ENCODE measurements at regions not wholly inside any gene's neighbourhood (a gene's known extent, or its start where the extent isn't known, plus 50 kb on each side); places are given as distances from the start of the nearest gene placed in this dataset.

DNA sequence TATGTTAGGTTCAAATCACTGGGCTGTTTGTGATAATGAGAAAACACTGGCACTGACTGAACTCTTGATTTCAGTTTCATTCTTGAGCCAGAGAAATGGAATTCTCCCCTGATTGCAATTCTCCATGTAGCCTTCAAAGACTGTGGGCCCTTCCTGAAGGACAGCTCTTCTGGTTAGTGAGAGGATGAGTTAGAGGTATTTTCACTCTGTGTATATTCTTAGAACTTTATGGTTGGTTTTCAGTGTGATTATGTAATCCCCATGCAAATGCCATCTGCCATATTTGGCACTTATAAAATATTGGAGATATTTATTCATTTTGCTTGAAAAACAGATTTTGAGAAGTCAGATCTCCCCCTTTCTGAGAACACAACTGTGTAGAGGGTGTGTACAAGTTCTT is 323.7 kb downstream of the SLC4A3 start:
- no peak overlapping the region for H3K4me3 ChIP-seq
- H3K9me3 ChIP-seq, result peaks cover 0 to 6% (median 0%) of the 10 kb centered on the region in 11 donors
- TF ChIP-seq, protein P1, sequence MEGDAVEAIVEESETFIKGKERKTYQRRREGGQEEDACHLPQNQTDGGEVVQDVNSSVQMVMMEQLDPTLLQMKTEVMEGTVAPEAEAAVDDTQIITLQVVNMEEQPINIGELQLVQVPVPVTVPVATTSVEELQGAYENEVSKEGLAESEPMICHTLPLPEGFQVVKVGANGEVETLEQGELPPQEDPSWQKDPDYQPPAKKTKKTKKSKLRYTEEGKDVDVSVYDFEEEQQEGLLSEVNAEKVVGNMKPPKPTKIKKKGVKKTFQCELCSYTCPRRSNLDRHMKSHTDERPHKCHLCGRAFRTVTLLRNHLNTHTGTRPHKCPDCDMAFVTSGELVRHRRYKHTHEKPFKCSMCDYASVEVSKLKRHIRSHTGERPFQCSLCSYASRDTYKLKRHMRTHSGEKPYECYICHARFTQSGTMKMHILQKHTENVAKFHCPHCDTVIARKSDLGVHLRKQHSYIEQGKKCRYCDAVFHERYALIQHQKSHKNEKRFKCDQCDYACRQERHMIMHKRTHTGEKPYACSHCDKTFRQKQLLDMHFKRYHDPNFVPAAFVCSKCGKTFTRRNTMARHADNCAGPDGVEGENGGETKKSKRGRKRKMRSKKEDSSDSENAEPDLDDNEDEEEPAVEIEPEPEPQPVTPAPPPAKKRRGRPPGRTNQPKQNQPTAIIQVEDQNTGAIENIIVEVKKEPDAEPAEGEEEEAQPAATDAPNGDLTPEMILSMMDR (IDR thresholded peaks at IDR 0.05), result no peak
- ATAC-seq, result no peak
- intact Hi-C loops (cut with DNase I), result no loop called here
- no peak for DNase-seq
- no peaks in the 10 kb centered on the region for H3K4me1 ChIP-seq
- no peak overlapping the region for H3K27ac ChIP-seq
- H3K27me3 ChIP-seq, result peaks cover 0 to 6% (median 0%) of the 10 kb centered on the region in 7 donors
- H3K36me3 ChIP-seq, result no peaks in the 10 kb centered on the region

DNA sequence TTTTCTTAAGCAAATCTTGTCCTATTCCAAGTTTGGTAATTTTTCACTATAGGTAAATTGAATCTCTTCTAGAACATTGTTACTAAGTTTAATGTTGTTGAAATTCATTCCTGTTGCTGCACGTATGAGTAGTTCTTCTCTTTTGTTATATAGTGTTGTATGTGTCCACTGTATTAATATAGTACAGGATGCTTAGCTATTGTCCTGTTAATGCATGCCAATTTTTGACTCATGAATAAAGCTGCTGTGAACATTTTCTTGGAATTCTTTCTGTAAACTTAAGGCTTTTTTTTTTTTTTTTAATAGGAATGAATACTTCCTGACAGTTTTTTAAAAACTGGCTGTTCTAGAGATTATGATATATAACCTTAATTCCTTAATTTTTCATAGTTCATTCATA is 326.9 kb downstream of the SLC4A3 start:
- Histone ChIP-seq H3K27me3 (no peaks in the 10 kb centered on the region), H3K9me3 (peaks cover 0 to 24% (median 8%) of the 10 kb centered on the region in 11 donors), H3K4me3 (no peak overlapping the region), H3K27ac (no peak overlapping the region), H3K4me1 (no peaks in the 10 kb centered on the region), H3K36me3 (no peaks in the 10 kb centered on the region)
- ATAC-seq (no peak), DNase-seq (no peak)
- intact Hi-C loops (cut with DNase I), result no loop called here
- WGBS, 2 donors, result 46 to 54% methylated on average over 1 of the region's 1 CpG
- TF ChIP-seq, protein P1 (IDR thresholded peaks at IDR 0.05), result no peak

DNA sequence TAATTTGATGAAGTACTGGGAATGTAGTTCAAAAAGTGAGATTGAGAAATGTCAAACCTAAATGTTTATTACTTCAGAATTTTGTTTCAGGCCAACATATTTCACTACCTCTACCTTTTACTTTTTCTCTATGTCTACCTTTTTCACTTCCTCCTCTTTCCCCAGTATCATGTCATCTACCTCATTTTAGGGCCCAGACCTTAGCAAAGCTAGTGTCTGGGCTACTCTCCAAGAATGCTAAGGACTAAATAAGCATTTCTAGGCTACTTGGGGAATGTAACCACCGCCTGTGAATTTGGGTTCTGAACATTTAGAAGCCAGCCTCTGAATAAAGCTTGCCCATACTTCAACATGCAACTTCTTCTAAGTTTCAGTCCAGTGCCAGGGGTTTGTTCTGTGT is 330.4 kb downstream of the SLC4A3 start:
- Histone ChIP-seq H3K27ac (no peak overlapping the region), H3K9me3 (peaks cover 0 to 24% (median 8%) of the 10 kb centered on the region in 11 donors), H3K4me3 (no peak overlapping the region), H3K4me1 (no peaks in the 10 kb centered on the region), H3K36me3 (no peaks in the 10 kb centered on the region), H3K27me3 (no peaks in the 10 kb centered on the region)
- intact Hi-C loops (cut with DNase I), result no loop called here
- DNase-seq (no peak), ATAC-seq (no peak)
- 2 to 33% methylated on average over 1 of the region's 1 CpG for WGBS, 2 donors
- TF ChIP-seq, protein P1 (IDR thresholded peaks at IDR 0.05), result no peak

DNA sequence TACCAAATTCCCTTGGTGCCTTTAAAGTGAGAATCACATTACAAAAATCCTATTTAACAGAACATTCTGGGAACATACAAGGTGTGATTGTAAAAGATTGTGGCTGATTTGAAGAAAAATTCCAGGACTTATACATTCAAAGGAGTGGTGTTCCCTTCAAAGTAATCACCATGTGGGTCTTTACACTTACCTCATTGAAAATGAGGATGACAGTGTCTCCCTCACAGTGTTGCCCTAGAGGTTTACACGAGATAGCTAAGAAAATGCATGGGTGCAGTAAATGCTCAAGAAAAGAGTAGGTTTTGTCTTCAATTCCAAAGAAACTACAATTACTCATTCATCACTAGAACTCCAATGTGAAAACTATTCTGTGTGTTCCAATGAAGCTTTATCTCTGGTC is 331.5 kb downstream of the SLC4A3 start:
- TF ChIP-seq, protein P1 (IDR thresholded peaks at IDR 0.05), result no peak
- H3K4me1 ChIP-seq, result no peaks in the 10 kb centered on the region
- WGBS, 2 donors, result 64 to 67% methylated on average over 1 of the region's 1 CpG
- H3K9me3 ChIP-seq, result peaks cover 0 to 24% (median 8%) of the 10 kb centered on the region in 11 donors
- H3K4me3 ChIP-seq, result no peak overlapping the region
- H3K36me3 ChIP-seq, result no peaks in the 10 kb centered on the region
- DNase-seq (no peak), ATAC-seq (no peak)
- intact Hi-C loops (cut with DNase I), result no loop called here
- no peak overlapping the region for H3K27ac ChIP-seq
- H3K27me3 ChIP-seq, result no peaks in the 10 kb centered on the region

DNA sequence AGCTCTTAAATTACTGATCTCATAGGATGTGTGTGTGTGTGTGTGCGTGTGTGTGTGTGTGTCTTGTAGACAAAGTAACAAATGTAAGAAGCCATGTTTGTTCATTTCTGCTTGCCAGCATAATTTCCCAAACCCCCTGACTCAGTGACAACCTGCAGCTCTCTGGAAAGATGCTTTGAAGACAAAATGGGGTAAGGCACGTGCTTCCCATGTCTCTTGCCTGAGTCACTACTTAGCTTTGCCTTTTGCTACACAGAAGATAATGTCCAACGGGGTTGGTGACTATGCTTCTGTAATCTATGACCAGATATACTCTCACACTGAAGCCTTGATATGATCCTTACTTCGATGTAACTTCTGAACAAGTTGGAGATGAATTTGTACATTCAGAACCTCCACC is 332.0 kb downstream of the SLC4A3 start:
- TF ChIP-seq, protein P1 (IDR thresholded peaks at IDR 0.05), result no peak
- Histone ChIP-seq H3K4me1 (no peaks in the 10 kb centered on the region), H3K27ac (no peak overlapping the region), H3K27me3 (no peaks in the 10 kb centered on the region), H3K36me3 (no peaks in the 10 kb centered on the region), H3K9me3 (peaks cover 0 to 24% (median 8%) of the 10 kb centered on the region in 11 donors), H3K4me3 (no peak overlapping the region)
- DNase-seq, result no peak
- 51 to 68% methylated on average over 4 of the region's 4 CpGs for WGBS, 2 donors
- no peak for ATAC-seq
- intact Hi-C loops (cut with DNase I), result no loop called here

Measured in heart right ventricle (tissue), 16 donors.